Astrocyte of the cerebellum (primary cell): ENCODE measurements at regions not wholly inside any gene's neighbourhood (a gene's known extent, or its start where the extent isn't known, plus 50 kb on each side); places are given as distances from the start of the nearest gene placed in this dataset.

Source experiments
- DNase-seq: peaks from one replicate; pipeline ENCODE4 v3.0.0-alpha.2; 2011; ENCODE audit warnings: low read depth
- H3K4me3 ChIP-seq: 2 replicates; pipeline ENCODE4 v1.5.1; 2011; ENCODE audit warnings: mild to moderate bottlenecking, low read depth, low read length, moderate library complexity
- CTCF ChIP-seq: IDR thresholded peaks from 2 replicates; pipeline ENCODE4 v1.5.1; 2012; ENCODE audit warnings: low read length, low read depth, moderate library complexity, mild to moderate bottlenecking; ENCODE audit errors: missing control alignments
- in situ Hi-C: cut with HindIII; loops from 2 replicates; pipeline ENCODE4 v1.10.0; 2017; ENCODE audit warnings: low sequenced_read_pairs

GRCh38 chr5:144680711-144681110, 510.0 kb downstream of the KCTD16 start:
- TF ChIP-seq CTCF, result no peak
- no peak overlapping the region for H3K4me3 ChIP-seq
- no peak for DNase-seq
- in situ Hi-C loops, result no loop called here

- in situ Hi-C loops, result no loop called here
- no peak overlapping the region for H3K4me3 ChIP-seq
- no peak for TF ChIP-seq CTCF
- no peak for DNase-seq
Measured at GRCh38 chr5:144671066-144671465, 500.4 kb downstream of the KCTD16 start.

- DNase-seq, result no peak
- in situ Hi-C loops, result no loop called here
Measured at GRCh38 chr5:144659634-144660227, 489.1 kb downstream of the KCTD16 start.

GRCh38 chr5:144644317-144644716, 473.6 kb downstream of the KCTD16 start:
- no peak overlapping the region for H3K4me3 ChIP-seq
- no peak for TF ChIP-seq CTCF
- no peak for DNase-seq
- in situ Hi-C loops, result no loop called here

More at GRCh38 chr5:144659634-144660227, 489.1 kb downstream of the KCTD16 start:
- no peak for TF ChIP-seq CTCF
- H3K4me3 ChIP-seq, result no peak overlapping the region

GRCh38 chr5:144638787-144639186, 468.1 kb downstream of the KCTD16 start:
- no peak for TF ChIP-seq CTCF
- DNase-seq, result no peak
- in situ Hi-C loops, result no loop called here
- H3K4me3 ChIP-seq, result no peak overlapping the region

- no peak for DNase-seq
- no peak overlapping the region for H3K4me3 ChIP-seq
- in situ Hi-C loops, result no loop called here
- TF ChIP-seq CTCF, result no peak
Measured at GRCh38 chr5:144634138-144634537, 463.5 kb downstream of the KCTD16 start.

- no peak for DNase-seq
- in situ Hi-C loops, result no loop called here
- TF ChIP-seq CTCF, result no peak
- H3K4me3 ChIP-seq, result peak overlapping the region; percentile 24
Measured at GRCh38 chr5:144598451-144599068, 427.9 kb downstream of the KCTD16 start.
